Upper lobe of right lung (tissue), 1 donor: ENCODE measurements at regions not wholly inside any gene's neighbourhood (a gene's known extent, or its start where the extent isn't known, plus 50 kb on each side); places are given as distances from the start of the nearest gene placed in this dataset.
A peak's percentile ranks its signal among the peaks of the same experiment; 100 is the strongest.

Source experiments
- ATAC-seq: fragments of 200-7000 bp; cut with Tn5 transposase; one replicate; pipeline ENCODE4 v1.9.1; 2020; ENCODE audit warnings: mild to moderate bottlenecking, moderate library complexity
- DNase-seq: peaks from one replicate; pipeline ENCODE4 v3.0.0-alpha.2; 2020
- H3K27ac ChIP-seq: fragments of 200-600 bp; one replicate; pipeline ENCODE4 v1.8.0; 2022
- H3K27me3 ChIP-seq: fragments of 200-600 bp; one replicate; pipeline ENCODE4 v1.8.0; 2022; ENCODE audit warnings: mild to moderate bottlenecking
- H3K36me3 ChIP-seq: fragments of 200-600 bp; one replicate; pipeline ENCODE4 v1.8.0; 2022
- H3K4me1 ChIP-seq: fragments of 200-600 bp; one replicate; pipeline ENCODE4 v1.8.0; 2022
- H3K4me3 ChIP-seq: fragments of 200-600 bp; one replicate; pipeline ENCODE4 v1.8.0; 2022; ENCODE audit warnings: mild to moderate bottlenecking
- H3K9me3 ChIP-seq: fragments of 200-600 bp; one replicate; pipeline ENCODE4 v1.8.0; 2022
- CTCF ChIP-seq: fragments of 200-600 bp; IDR thresholded peaks from one replicate; pipeline ENCODE4 v1.8.0; 2022; ENCODE audit warnings: antibody characterized with exemption
- intact Hi-C: fragments of 100-400 bp; cut with DNase I; formaldehyde crosslinking; loops from one replicate; pipeline ENCODE4 v1.11.0; 2022
- donor health status: DM: no; HTN: yes; CAD: no; lungs with severe emphysema.

- no peak for TF ChIP-seq CTCF
- Histone ChIP-seq H3K36me3 (no peaks in the 10 kb centered on the region), H3K27ac (no peak overlapping the region), H3K27me3 (no peaks in the 10 kb centered on the region), H3K4me3 (no peak overlapping the region), H3K9me3 (no peaks in the 10 kb centered on the region), H3K4me1 (no peaks in the 10 kb centered on the region)
- no peak for DNase-seq
- peak; percentile 54 for ATAC-seq
- intact Hi-C loops, result no loop called here
Observed at GRCh38 chr15:93150910-93151881, 62.2 kb upstream of the RGMA start.

- H3K27ac ChIP-seq, result no peak overlapping the region
- DNase-seq (no peak), ATAC-seq (no peak)
- intact Hi-C loops, result no loop called here
- no peaks in the 10 kb centered on the region for H3K36me3 ChIP-seq
- H3K27me3 ChIP-seq, result no peaks in the 10 kb centered on the region
- no peak for TF ChIP-seq CTCF
- H3K4me3 ChIP-seq, result no peak overlapping the region
- no peaks in the 10 kb centered on the region for H3K9me3 ChIP-seq
- H3K4me1 ChIP-seq, result no peaks in the 10 kb centered on the region
Observed at GRCh38 chr15:93146601-93147000, 57.6 kb upstream of the RGMA start.

- Histone ChIP-seq H3K4me3 (no peak overlapping the region), H3K4me1 (no peaks in the 10 kb centered on the region), H3K27ac (no peak overlapping the region), H3K27me3 (no peaks in the 10 kb centered on the region), H3K9me3 (no peaks in the 10 kb centered on the region), H3K36me3 (no peaks in the 10 kb centered on the region)
- no peak for DNase-seq
- intact Hi-C loops, result no loop called here
- TF ChIP-seq CTCF, result no peak
- ATAC-seq, result peak; percentile 15
Observed at GRCh38 chr15:93146196-93146595, 57.2 kb upstream of the RGMA start.

- no peaks in the 10 kb centered on the region for H3K36me3 ChIP-seq
- ATAC-seq, result no peak
- intact Hi-C loops, result no loop called here
- H3K4me1 ChIP-seq, result no peaks in the 10 kb centered on the region
- H3K4me3 ChIP-seq, result no peak overlapping the region
- H3K27me3 ChIP-seq, result no peaks in the 10 kb centered on the region
- no peak for TF ChIP-seq CTCF
- H3K9me3 ChIP-seq, result no peaks in the 10 kb centered on the region
- DNase-seq, result no peak
- no peak overlapping the region for H3K27ac ChIP-seq
Observed at GRCh38 chr15:93144463-93145236, 55.6 kb upstream of the RGMA start.

GRCh38 chr15:93143186-93143585, 54.2 kb upstream of the RGMA start:
- DNase-seq, result no peak
- intact Hi-C loops, result no loop called here
- TF ChIP-seq CTCF, result no peak
- H3K27ac ChIP-seq, result no peak overlapping the region
- H3K36me3 ChIP-seq, result no peaks in the 10 kb centered on the region
- no peaks in the 10 kb centered on the region for H3K4me1 ChIP-seq
- no peak overlapping the region for H3K4me3 ChIP-seq
- ATAC-seq, result no peak
- H3K9me3 ChIP-seq, result no peaks in the 10 kb centered on the region
- H3K27me3 ChIP-seq, result no peaks in the 10 kb centered on the region
